Fibroblast of pulmonary artery (primary cell): ENCODE measurements at regions not wholly inside any gene's neighbourhood (a gene's known extent, or its start where the extent isn't known, plus 50 kb on each side); places are given as distances from the start of the nearest gene placed in this dataset.
A peak's percentile ranks its signal among the peaks of the same experiment; 100 is the strongest.

Experiments
- DNase-seq: peaks from one replicate; pipeline ENCODE4 v3.0.0-alpha.2; 2010; ENCODE audit warnings: low read depth
- H3K4me3 ChIP-seq: replicated peaks from 2 replicates; pipeline ENCODE4 v1.5.1; 2011; ENCODE audit warnings: low read depth, mild to moderate bottlenecking, control low read depth, low read length, moderate library complexity
- TF ChIP-seq, protein P1 (sequence below): IDR thresholded peaks from 2 replicates; pipeline ENCODE4 v1.5.1; 2011; ENCODE audit warnings: mild to moderate bottlenecking, control low read depth, low read length, inconsistent platforms; ENCODE audit errors: missing control alignments

DNA sequence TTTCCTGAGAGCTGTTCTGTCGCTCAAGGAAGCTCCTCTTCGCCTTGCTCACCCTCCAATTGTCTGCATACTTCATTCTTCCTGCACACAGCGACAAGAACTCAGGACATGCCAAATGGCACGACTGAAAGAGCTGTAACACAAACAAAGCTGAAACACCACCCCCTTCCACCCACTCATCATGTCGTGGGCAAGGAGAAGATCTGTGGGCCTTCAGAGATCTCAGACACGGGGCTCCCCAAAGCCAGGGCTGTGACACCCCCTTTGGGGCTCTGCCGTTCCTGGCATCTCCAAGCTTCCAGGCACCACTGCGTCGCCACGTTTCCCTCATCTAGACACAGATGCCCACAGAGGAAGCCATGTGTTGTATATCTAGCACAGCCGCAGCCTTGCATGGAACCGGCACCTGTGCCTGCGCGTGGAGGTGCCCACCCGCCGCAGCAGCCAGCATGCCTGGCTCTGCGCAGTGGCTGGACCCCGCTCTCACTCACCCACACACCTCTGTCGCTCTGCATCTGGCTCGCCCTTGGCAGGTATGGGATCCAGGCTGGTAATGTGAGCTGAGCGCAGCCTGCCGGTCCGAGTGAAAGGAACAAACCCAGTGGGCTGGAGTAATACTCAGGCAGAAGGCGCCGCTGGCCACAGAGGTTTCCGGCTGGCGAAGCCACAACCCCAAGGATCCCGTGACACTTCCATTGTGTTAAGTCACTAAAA is 676.4 kb upstream of the INTU start:
- TF ChIP-seq, protein P1, sequence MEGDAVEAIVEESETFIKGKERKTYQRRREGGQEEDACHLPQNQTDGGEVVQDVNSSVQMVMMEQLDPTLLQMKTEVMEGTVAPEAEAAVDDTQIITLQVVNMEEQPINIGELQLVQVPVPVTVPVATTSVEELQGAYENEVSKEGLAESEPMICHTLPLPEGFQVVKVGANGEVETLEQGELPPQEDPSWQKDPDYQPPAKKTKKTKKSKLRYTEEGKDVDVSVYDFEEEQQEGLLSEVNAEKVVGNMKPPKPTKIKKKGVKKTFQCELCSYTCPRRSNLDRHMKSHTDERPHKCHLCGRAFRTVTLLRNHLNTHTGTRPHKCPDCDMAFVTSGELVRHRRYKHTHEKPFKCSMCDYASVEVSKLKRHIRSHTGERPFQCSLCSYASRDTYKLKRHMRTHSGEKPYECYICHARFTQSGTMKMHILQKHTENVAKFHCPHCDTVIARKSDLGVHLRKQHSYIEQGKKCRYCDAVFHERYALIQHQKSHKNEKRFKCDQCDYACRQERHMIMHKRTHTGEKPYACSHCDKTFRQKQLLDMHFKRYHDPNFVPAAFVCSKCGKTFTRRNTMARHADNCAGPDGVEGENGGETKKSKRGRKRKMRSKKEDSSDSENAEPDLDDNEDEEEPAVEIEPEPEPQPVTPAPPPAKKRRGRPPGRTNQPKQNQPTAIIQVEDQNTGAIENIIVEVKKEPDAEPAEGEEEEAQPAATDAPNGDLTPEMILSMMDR: no peak
- H3K4me3 ChIP-seq: no peak overlapping the region
- no peak for DNase-seq

- TF ChIP-seq, protein P1: peak; percentile 15
- DNase-seq: peak; percentile 48
- H3K4me3 ChIP-seq: no peak overlapping the region
These were observed 675.2 kb upstream of the INTU start for GRCh38 chr4:126957556-126957955.

GRCh38 chr4:126957987-126958386 is 674.8 kb upstream of the INTU start:
- H3K4me3 ChIP-seq: no peak overlapping the region
- DNase-seq: no peak
- TF ChIP-seq, protein P1: no peak

DNA sequence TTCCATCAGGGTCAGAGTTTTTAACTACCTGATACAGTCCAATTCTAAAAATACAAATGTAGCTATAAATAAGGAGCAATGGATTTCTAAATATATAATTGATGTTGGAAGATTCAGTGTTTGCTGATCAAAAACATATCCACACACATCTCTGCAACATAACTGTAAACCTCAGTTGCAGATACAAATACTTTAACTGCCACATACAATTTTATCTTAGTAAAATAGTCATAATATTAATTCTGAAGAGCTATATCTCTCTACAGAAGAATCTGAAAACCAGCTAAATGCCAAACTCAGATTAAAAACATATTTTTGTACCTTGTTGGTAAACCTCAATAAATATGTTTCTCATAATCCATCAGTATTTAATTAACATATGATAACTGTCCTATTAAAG is 674.3 kb upstream of the INTU start:
- no peak overlapping the region for H3K4me3 ChIP-seq
- TF ChIP-seq, protein P1: no peak
- no peak for DNase-seq

GRCh38 chr4:126959056-126959745 is 673.6 kb upstream of the INTU start:
- TF ChIP-seq, protein P1: no peak
- DNase-seq: no peak
- no peak overlapping the region for H3K4me3 ChIP-seq

- no peak overlapping the region for H3K4me3 ChIP-seq
- DNase-seq: no peak
- TF ChIP-seq, protein P1: no peak
These were observed 672.0 kb upstream of the INTU start for GRCh38 chr4:126960760-126961159.

- no peak for DNase-seq
- no peak overlapping the region for H3K4me3 ChIP-seq
- TF ChIP-seq, protein P1: no peak
These were observed 671.1 kb upstream of the INTU start for GRCh38 chr4:126961661-126962060.
